ENCODE measurements at regions not wholly inside any gene's neighbourhood (a gene's known extent, or its start where the extent isn't known, plus 50 kb on each side); places are given as distances from the start of the nearest gene placed in this dataset.

- Histone ChIP-seq H3K27ac (ENCODE audit: low read length) (no peak overlapping the region), H3K9me3 (ENCODE audit: low read length) (peaks cover 7% of the 10 kb centered on the region), H4K20me1 (ENCODE audit: insufficient read depth, low read depth, low read length) (no peaks in the 10 kb centered on the region), H3K27me3 (ENCODE audit: low read length) (no peaks in the 10 kb centered on the region), H3K9ac (ENCODE audit: low read length) (no peak overlapping the region), H3K4me2 (ENCODE audit: low read depth, low read length, poor library complexity, severe bottlenecking) (no peak overlapping the region), H3K79me2 (ENCODE audit: low read length) (no peaks in the 10 kb centered on the region), H3K36me3 (ENCODE audit: insufficient read depth, low read length) (no peaks in the 10 kb centered on the region), H2AFZ (ENCODE audit: low read length) (no peak overlapping the region), H3K4me1 (ENCODE audit: low read length) (no peaks in the 10 kb centered on the region), H3K9me2 (replicated peaks; ENCODE audit: insufficient read depth, low read length) (no peaks in the 10 kb centered on the region), H3K4me3 (ENCODE audit: low read length) (no peak overlapping the region)
- no peak for DNase-seq
Measured at GRCh38 chrX:87370865-87371264, 146.7 kb upstream of the KLHL4 start.

GRCh38 chrX:87374324-87374723 lies 143.3 kb upstream of the KLHL4 start:
- Histone ChIP-seq H3K4me3 (ENCODE audit: low read length) (no peak overlapping the region), H3K27ac (ENCODE audit: low read length) (no peak overlapping the region), H3K4me1 (ENCODE audit: low read length) (no peaks in the 10 kb centered on the region), H4K20me1 (ENCODE audit: insufficient read depth, low read depth, low read length) (no peaks in the 10 kb centered on the region), H3K9ac (ENCODE audit: low read length) (no peak overlapping the region), H3K79me2 (ENCODE audit: low read length) (no peaks in the 10 kb centered on the region), H3K4me2 (ENCODE audit: low read depth, low read length, poor library complexity, severe bottlenecking) (no peak overlapping the region), H3K27me3 (ENCODE audit: low read length) (no peaks in the 10 kb centered on the region), H3K9me3 (ENCODE audit: low read length) (peaks cover 19% of the 10 kb centered on the region), H3K36me3 (ENCODE audit: insufficient read depth, low read length) (no peaks in the 10 kb centered on the region), H3K9me2 (replicated peaks; ENCODE audit: insufficient read depth, low read length) (no peaks in the 10 kb centered on the region), H2AFZ (ENCODE audit: low read length) (no peak overlapping the region)
- DNase-seq = no peak

- Histone ChIP-seq H3K9me3 (ENCODE audit: low read length) (peaks cover 12% of the 10 kb centered on the region), H3K4me3 (ENCODE audit: low read length) (no peak overlapping the region), H3K27me3 (ENCODE audit: low read length) (no peaks in the 10 kb centered on the region), H3K79me2 (ENCODE audit: low read length) (no peaks in the 10 kb centered on the region), H3K9ac (ENCODE audit: low read length) (no peak overlapping the region), H2AFZ (ENCODE audit: low read length) (no peak overlapping the region), H3K4me2 (ENCODE audit: low read depth, low read length, poor library complexity, severe bottlenecking) (no peak overlapping the region), H3K4me1 (ENCODE audit: low read length) (no peaks in the 10 kb centered on the region), H4K20me1 (ENCODE audit: insufficient read depth, low read depth, low read length) (no peaks in the 10 kb centered on the region), H3K9me2 (replicated peaks; ENCODE audit: insufficient read depth, low read length) (no peaks in the 10 kb centered on the region), H3K27ac (ENCODE audit: low read length) (no peak overlapping the region), H3K36me3 (ENCODE audit: insufficient read depth, low read length) (no peaks in the 10 kb centered on the region)
- no peak for DNase-seq
Measured at GRCh38 chrX:87376896-87377295, 140.7 kb upstream of the KLHL4 start.

GRCh38 chrX:87388381-87388780 lies 129.2 kb upstream of the KLHL4 start:
- peaks cover 12% of the 10 kb centered on the region for H3K9me3 ChIP-seq (ENCODE audit: low read length)
- no peaks in the 10 kb centered on the region for H3K36me3 ChIP-seq (ENCODE audit: insufficient read depth, low read length)
- H3K79me2 ChIP-seq (ENCODE audit: low read length) = no peaks in the 10 kb centered on the region
- H3K9me2 ChIP-seq (replicated peaks; ENCODE audit: insufficient read depth, low read length) = no peaks in the 10 kb centered on the region
- no peaks in the 10 kb centered on the region for H4K20me1 ChIP-seq (ENCODE audit: insufficient read depth, low read depth, low read length)
- H3K4me3 ChIP-seq (ENCODE audit: low read length) = no peak overlapping the region
- no peak overlapping the region for H3K9ac ChIP-seq (ENCODE audit: low read length)
- H3K4me1 ChIP-seq (ENCODE audit: low read length) = no peaks in the 10 kb centered on the region
- no peak overlapping the region for H3K27ac ChIP-seq (ENCODE audit: low read length)
- no peak overlapping the region for H3K4me2 ChIP-seq (ENCODE audit: low read depth, low read length, poor library complexity, severe bottlenecking)
- no peak overlapping the region for H2AFZ ChIP-seq (ENCODE audit: low read length)
- DNase-seq = no peak
- H3K27me3 ChIP-seq (ENCODE audit: low read length) = no peaks in the 10 kb centered on the region

GRCh38 chrX:87391742-87392141 lies 125.9 kb upstream of the KLHL4 start:
- Histone ChIP-seq H3K79me2 (ENCODE audit: low read length) (no peaks in the 10 kb centered on the region), H3K27ac (ENCODE audit: low read length) (no peak overlapping the region), H3K36me3 (ENCODE audit: insufficient read depth, low read length) (no peaks in the 10 kb centered on the region), H3K4me2 (ENCODE audit: low read depth, low read length, poor library complexity, severe bottlenecking) (no peak overlapping the region), H3K9ac (ENCODE audit: low read length) (no peak overlapping the region), H3K4me1 (ENCODE audit: low read length) (no peaks in the 10 kb centered on the region), H2AFZ (ENCODE audit: low read length) (no peak overlapping the region), H3K4me3 (ENCODE audit: low read length) (no peak overlapping the region), H3K9me3 (ENCODE audit: low read length) (peaks cover 10% of the 10 kb centered on the region; the same call in 1 of the 2 replicates), H4K20me1 (ENCODE audit: insufficient read depth, low read depth, low read length) (no peaks in the 10 kb centered on the region), H3K27me3 (ENCODE audit: low read length) (no peaks in the 10 kb centered on the region), H3K9me2 (replicated peaks; ENCODE audit: insufficient read depth, low read length) (no peaks in the 10 kb centered on the region)
- no peak for DNase-seq

- peaks cover 10% of the 10 kb centered on the region; the same call in 1 of the 2 replicates for H3K9me3 ChIP-seq (ENCODE audit: low read length)
- H3K4me2 ChIP-seq (ENCODE audit: low read depth, low read length, poor library complexity, severe bottlenecking) = no peak overlapping the region
- no peaks in the 10 kb centered on the region for H3K27me3 ChIP-seq (ENCODE audit: low read length)
- no peaks in the 10 kb centered on the region for H3K36me3 ChIP-seq (ENCODE audit: insufficient read depth, low read length)
- no peaks in the 10 kb centered on the region for H3K9me2 ChIP-seq (replicated peaks; ENCODE audit: insufficient read depth, low read length)
- H3K4me1 ChIP-seq (ENCODE audit: low read length) = no peaks in the 10 kb centered on the region
- H3K27ac ChIP-seq (ENCODE audit: low read length) = no peak overlapping the region
- H3K9ac ChIP-seq (ENCODE audit: low read length) = no peak overlapping the region
- H2AFZ ChIP-seq (ENCODE audit: low read length) = no peak overlapping the region
- H3K4me3 ChIP-seq (ENCODE audit: low read length) = no peak overlapping the region
- no peaks in the 10 kb centered on the region for H4K20me1 ChIP-seq (ENCODE audit: insufficient read depth, low read depth, low read length)
- H3K79me2 ChIP-seq (ENCODE audit: low read length) = no peaks in the 10 kb centered on the region
- DNase-seq = no peak
Measured at GRCh38 chrX:87392369-87392768, 125.2 kb upstream of the KLHL4 start.

- Histone ChIP-seq H3K79me2 (ENCODE audit: low read length) (no peaks in the 10 kb centered on the region), H3K9me3 (ENCODE audit: low read length) (peaks cover 23% of the 10 kb centered on the region), H3K4me3 (ENCODE audit: low read length) (no peak overlapping the region), H4K20me1 (ENCODE audit: insufficient read depth, low read depth, low read length) (no peaks in the 10 kb centered on the region), H3K27me3 (ENCODE audit: low read length) (no peaks in the 10 kb centered on the region), H3K4me2 (ENCODE audit: low read depth, low read length, poor library complexity, severe bottlenecking) (no peak overlapping the region), H3K9me2 (replicated peaks; ENCODE audit: insufficient read depth, low read length) (no peaks in the 10 kb centered on the region), H3K4me1 (ENCODE audit: low read length) (no peaks in the 10 kb centered on the region), H3K36me3 (ENCODE audit: insufficient read depth, low read length) (no peaks in the 10 kb centered on the region), H3K27ac (ENCODE audit: low read length) (no peak overlapping the region), H3K9ac (ENCODE audit: low read length) (no peak overlapping the region), H2AFZ (ENCODE audit: low read length) (no peak overlapping the region)
- no peak for DNase-seq
Measured at GRCh38 chrX:87397103-87397886, 120.3 kb upstream of the KLHL4 start.

GRCh38 chrX:87402256-87402655 lies 115.3 kb upstream of the KLHL4 start:
- Histone ChIP-seq H3K27ac (ENCODE audit: low read length) (no peak overlapping the region), H4K20me1 (ENCODE audit: insufficient read depth, low read depth, low read length) (no peaks in the 10 kb centered on the region), H3K4me1 (ENCODE audit: low read length) (no peaks in the 10 kb centered on the region), H3K9ac (ENCODE audit: low read length) (no peak overlapping the region), H3K79me2 (ENCODE audit: low read length) (no peaks in the 10 kb centered on the region), H3K4me2 (ENCODE audit: low read depth, low read length, poor library complexity, severe bottlenecking) (no peak overlapping the region), H3K9me3 (ENCODE audit: low read length) (peaks cover 14% of the 10 kb centered on the region), H2AFZ (ENCODE audit: low read length) (no peak overlapping the region), H3K36me3 (ENCODE audit: insufficient read depth, low read length) (no peaks in the 10 kb centered on the region), H3K9me2 (replicated peaks; ENCODE audit: insufficient read depth, low read length) (no peaks in the 10 kb centered on the region), H3K4me3 (ENCODE audit: low read length) (no peak overlapping the region), H3K27me3 (ENCODE audit: low read length) (no peaks in the 10 kb centered on the region)
- DNase-seq = no peak
